GM21619 (cell line): ENCODE measurements at regions not wholly inside any gene's neighbourhood (a gene's known extent, or its start where the extent isn't known, plus 50 kb on each side); places are given as distances from the start of the nearest gene placed in this dataset.
"Not testable (repeated sequence)": the region's sequence is repeated elsewhere in the genome, so short reads cannot be mapped to it uniquely, and the experiment has no call there.

Experiments
- ATAC-seq: cut with Tn5 transposase; IDR thresholded peaks from one replicate; pipeline ENCODE4 v1.9.1; 2021; ENCODE audit not compliant: unreplicated experiment

GRCh38 chr1:147071142-147071541, 101.1 kb downstream of the PRKAB2 start:
- no peak for ATAC-seq

DNA sequence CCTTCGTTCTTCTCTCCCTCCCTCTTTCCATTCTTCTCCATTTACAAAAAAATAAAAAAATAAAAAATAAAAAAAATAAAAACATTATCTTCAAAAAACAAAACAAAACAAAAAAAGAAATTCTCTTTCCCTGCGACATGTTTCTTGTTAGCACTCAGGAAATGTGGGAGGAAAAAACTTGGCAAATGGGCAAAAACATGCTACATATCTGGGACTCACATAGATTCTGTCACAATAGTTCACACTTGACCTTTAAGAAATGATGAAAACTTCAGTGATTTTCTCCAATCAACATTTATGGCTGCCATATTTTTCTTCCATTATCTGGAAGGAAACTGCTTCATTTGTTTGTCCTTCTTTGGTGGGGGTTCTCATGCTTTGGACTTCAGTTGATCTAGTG, 109.3 kb downstream of the PRKAB2 start:
- ATAC-seq: no peak

DNA sequence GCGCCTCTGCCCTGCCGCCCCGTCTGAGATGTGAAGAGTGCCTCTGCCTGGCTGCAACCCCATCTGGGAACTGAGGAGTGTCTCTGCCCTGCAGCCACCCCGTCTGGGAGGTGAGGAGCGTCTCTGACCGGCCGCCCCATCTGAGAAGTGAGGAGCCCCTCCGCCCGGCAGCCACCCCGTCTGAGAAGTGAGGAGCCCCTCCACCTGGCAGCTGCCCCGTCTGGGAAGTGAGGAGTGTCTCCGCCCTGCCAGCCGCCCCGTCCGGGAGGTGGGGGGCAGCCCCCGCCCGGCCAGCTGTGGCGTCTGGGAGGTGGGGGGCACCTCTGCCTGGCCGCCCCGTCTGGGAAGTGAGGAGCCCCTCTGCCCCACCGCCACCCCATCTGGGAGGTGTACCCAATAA, 110.4 kb downstream of the PRKAB2 start:
- not testable (repeated sequence) for ATAC-seq

DNA sequence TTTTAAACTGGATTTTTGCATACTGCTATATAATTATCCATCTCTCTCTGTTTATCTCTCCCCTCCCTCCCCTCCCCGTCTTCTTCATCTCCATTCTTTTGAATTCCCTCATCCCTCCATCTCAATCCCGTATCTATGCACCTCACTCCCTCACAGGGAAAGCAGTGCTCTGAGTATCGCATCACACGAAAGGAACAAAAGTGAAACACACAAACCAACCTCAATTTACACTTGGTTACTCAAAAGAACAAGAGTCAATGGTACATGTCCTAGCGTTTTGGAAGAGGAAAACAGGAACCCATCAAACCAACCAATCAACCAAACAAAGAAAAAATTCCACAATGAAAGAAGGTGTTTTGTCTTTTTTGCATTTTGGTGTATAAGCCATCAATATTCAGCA, 115.1 kb downstream of the NBPF12 start:
- no peak for ATAC-seq

DNA sequence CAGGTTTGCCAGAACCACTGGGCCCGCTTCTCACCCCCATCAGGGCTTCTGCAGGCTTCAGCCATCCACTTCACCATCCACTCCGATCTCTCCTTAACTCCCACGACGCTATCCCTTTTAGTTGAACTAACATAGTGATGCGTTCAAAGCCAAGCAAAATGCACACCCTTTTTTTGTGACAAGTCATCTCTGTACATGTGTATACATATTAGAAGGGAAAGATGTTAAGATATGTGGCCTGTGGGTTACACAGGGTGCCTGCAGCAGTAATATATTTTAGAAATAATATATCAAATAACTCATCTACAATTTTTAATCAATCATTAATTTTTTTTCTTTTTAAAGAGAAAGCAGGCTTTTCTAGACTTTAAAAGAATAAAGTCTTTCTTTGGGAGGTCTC, 114.6 kb downstream of the NBPF12 start:
- ATAC-seq: no peak

DNA sequence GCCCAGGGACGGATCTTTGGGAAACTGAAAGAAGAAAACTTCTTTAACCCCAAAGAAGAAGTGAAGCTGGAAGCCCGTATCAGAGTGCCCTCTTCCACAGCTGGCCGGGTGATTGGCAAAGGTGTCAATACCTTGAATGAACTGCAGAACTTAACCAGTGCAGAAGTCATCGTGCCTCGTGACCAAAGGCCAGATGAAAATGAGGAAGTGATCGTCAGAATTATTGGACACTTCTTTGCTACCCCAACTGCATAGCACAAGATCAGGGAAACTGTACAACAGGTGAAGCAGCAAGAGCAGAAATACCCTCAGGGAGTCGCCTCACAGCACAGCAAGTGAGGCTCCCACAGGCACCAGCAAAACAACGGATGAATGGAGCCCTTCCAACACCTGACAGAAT, 114.0 kb downstream of the NBPF12 start:
- no peak for ATAC-seq

GRCh38 chr1:147051136-147051535, 113.0 kb downstream of the NBPF12 start:
- ATAC-seq: no peak

DNA sequence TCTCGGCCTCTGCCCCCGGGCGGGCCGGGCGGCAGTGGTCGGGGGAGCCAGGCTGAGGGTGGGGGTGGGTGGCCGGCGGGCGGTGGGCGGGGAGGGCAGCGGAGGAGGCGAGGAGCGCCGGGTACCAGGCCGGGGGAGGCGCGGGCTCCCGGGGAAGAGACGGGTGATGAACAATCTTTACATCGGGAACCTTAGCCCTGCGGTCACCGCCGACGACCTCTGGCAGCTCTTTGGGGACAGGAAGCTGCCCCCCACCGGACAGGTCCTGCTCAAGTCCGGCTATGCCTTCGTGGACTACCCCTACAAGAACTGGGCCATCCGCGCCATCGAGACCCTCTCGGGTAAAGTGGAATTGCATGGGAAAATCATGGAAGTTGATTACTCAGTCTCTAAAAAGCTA, 112.5 kb downstream of the NBPF12 start:
- ATAC-seq: no peak

DNA sequence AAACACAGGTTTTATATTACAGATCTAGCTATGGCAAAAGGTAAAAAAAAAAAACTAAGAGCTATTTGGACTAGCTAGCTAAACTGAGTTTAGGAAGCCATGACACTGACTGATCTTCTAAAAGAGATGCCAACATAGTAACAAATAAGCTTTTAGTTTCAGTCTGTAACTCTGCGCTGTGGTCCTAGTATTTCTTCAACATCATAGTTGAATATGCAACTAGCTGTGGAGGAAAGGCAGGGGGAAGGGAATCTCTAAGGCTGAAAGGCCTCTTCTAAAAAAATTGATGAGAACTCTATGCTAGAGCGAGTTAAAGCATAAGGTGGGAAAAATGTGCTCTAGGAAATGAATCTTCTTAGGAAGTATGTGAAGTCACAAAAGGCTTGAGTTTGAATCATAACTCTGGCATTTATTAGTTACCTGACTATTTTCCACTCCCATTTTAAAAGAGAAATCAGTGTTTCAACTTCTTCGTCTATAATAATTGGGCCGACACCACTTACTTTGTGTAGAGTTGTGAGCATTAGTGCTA, 108.8 kb downstream of the NBPF12 start:
- ATAC-seq: peak; percentile 56

GRCh38 chr1:147046189-147046862, 108.2 kb downstream of the NBPF12 start:
- peak; percentile 41 for ATAC-seq
